Activated CD8-positive, alpha-beta T cell treated with anti-CD3 and anti-CD28 coated beads for 36 hours (primary cell): ENCODE measurements at regions not wholly inside any gene's neighbourhood (a gene's known extent, or its start where the extent isn't known, plus 50 kb on each side); places are given as distances from the start of the nearest gene placed in this dataset.

Experiments
- ATAC-seq: fragments of 200-7000 bp; cut with Tn5 transposase; one replicate; pipeline ENCODE4 v1.10.0; 2021; ENCODE audit warnings: mild to moderate bottlenecking, moderate library complexity
- CTCF ChIA-PET: fragments of 350-600 bp; sonication (Branson Sonifier 250); formaldehyde crosslinking; loops from one replicate; lab custom pipeline; 2021; ENCODE audit warnings: antibody characterized with exemption; lab: Charles Lee
- POLR2A ChIA-PET: fragments of 350-600 bp; sonication (Branson Sonifier 250); formaldehyde crosslinking; loops from one replicate; lab custom pipeline; 2021; ENCODE audit warnings: antibody characterized with exemption; lab: Charles Lee
- DNase-seq: peaks from one replicate; pipeline ENCODE4 v3.0.0-alpha.2; 2020
- H3K27ac Mint-ChIP-seq: one replicate; pipeline ENCODE4 v1.8.0; 2021; ENCODE audit warnings: mild to moderate bottlenecking, mixed read lengths
- H3K27me3 Mint-ChIP-seq: one replicate; pipeline ENCODE4 v1.8.0; 2021; ENCODE audit warnings: mixed read lengths
- H3K36me3 Mint-ChIP-seq: one replicate; pipeline ENCODE4 v1.8.0; 2021; ENCODE audit warnings: low read depth, mixed read lengths
- H3K4me1 Mint-ChIP-seq: one replicate; pipeline ENCODE4 v1.8.0; 2021; ENCODE audit warnings: low read depth, mixed read lengths
- H3K4me3 Mint-ChIP-seq: one replicate; pipeline ENCODE4 v1.8.0; 2021; ENCODE audit warnings: mild to moderate bottlenecking, moderate library complexity, mixed read lengths
- H3K9me3 Mint-ChIP-seq: one replicate; pipeline ENCODE4 v1.8.0; 2021; ENCODE audit warnings: mixed read lengths
- CTCF ChIP-seq: fragments of 200-600 bp; IDR thresholded peaks from one replicate; pipeline ENCODE4 v1.8.0; 2022; ENCODE audit warnings: antibody characterized with exemption, mild to moderate bottlenecking
- intact Hi-C: fragments of 100-400 bp; cut with micrococcal nuclease; formaldehyde crosslinking; loops from one replicate; pipeline ENCODE4 v1.10.0; 2022

- ATAC-seq (no peak), DNase-seq (no peak)
- POLR2A ChIA-PET, result interaction anchor here (0.6 kb wide), 1 partner anchor 1701 kb away, joined by 3 read pairs; no protein-coding TSS in a partner anchor
- peaks cover 12% of the 10 kb centered on the region for H3K36me3 Mint-ChIP-seq
- no peak overlapping the region for H3K27ac Mint-ChIP-seq
- peaks cover 17% of the 10 kb centered on the region for H3K4me1 Mint-ChIP-seq
- intact Hi-C loops, result no loop called here
- TF ChIP-seq CTCF, result no peak
- CTCF ChIA-PET, result no interaction called here
- H3K9me3 Mint-ChIP-seq, result no peaks in the 10 kb centered on the region
- H3K4me3 Mint-ChIP-seq, result no peak overlapping the region
- no peaks in the 10 kb centered on the region for H3K27me3 Mint-ChIP-seq
Measured at GRCh38 chr14:71618716-71619115, 313.5 kb upstream of the RGS6 start.

- intact Hi-C loops, result no loop called here
Measured at GRCh38 chr14:71619472-71619871, 312.8 kb upstream of the RGS6 start.

GRCh38 chr14:71620401-71620800 lies 311.8 kb upstream of the RGS6 start:
- Mint-ChIP-seq H3K27ac (no peak overlapping the region), H3K36me3 (peaks cover 18% of the 10 kb centered on the region), H3K9me3 (no peaks in the 10 kb centered on the region), H3K27me3 (no peaks in the 10 kb centered on the region), H3K4me1 (peaks cover 12% of the 10 kb centered on the region), H3K4me3 (no peak overlapping the region)
- ATAC-seq (no peak), DNase-seq (no peak)
- ChIA-PET POLR2A (interaction anchor here (0.6 kb wide), 1 partner anchor 241 kb away, joined by 4 read pairs; no protein-coding TSS in a partner anchor), CTCF (interaction anchor here (2.0 kb wide), 1 partner anchor 50 kb away, joined by 4 read pairs; no protein-coding TSS in a partner anchor)
- no peak for TF ChIP-seq CTCF
- intact Hi-C loops, result no loop called here

More at GRCh38 chr14:71619472-71619871, 312.8 kb upstream of the RGS6 start:
- no peak for DNase-seq
- POLR2A ChIA-PET, result interaction anchor here (0.6 kb wide), 1 partner anchor 1701 kb away, joined by 3 read pairs; no protein-coding TSS in a partner anchor
- CTCF ChIA-PET, result interaction anchor here (2.0 kb wide), 1 partner anchor 51 kb away, joined by 4 read pairs; no protein-coding TSS in a partner anchor
- no peak for TF ChIP-seq CTCF
- Mint-ChIP-seq H3K27me3 (no peaks in the 10 kb centered on the region), H3K4me3 (no peak overlapping the region), H3K9me3 (no peaks in the 10 kb centered on the region), H3K27ac (no peak overlapping the region), H3K36me3 (peaks cover 18% of the 10 kb centered on the region), H3K4me1 (peaks cover 17% of the 10 kb centered on the region)
- ATAC-seq, result no peak

- no peak for DNase-seq
- no peak for TF ChIP-seq CTCF
- no peaks in the 10 kb centered on the region for H3K27me3 Mint-ChIP-seq
- no peaks in the 10 kb centered on the region for H3K9me3 Mint-ChIP-seq
- H3K4me1 Mint-ChIP-seq, result peaks cover 7% of the 10 kb centered on the region
- intact Hi-C loops, result no loop called here
- ChIA-PET CTCF (interaction anchor here (2.0 kb wide), 1 partner anchor 49 kb away, joined by 4 read pairs; no protein-coding TSS in a partner anchor), POLR2A (no interaction called here)
- H3K4me3 Mint-ChIP-seq, result no peak overlapping the region
- H3K27ac Mint-ChIP-seq, result no peak overlapping the region
- no peak for ATAC-seq
- peaks cover 18% of the 10 kb centered on the region for H3K36me3 Mint-ChIP-seq
Measured at GRCh38 chr14:71621276-71621675, 311.0 kb upstream of the RGS6 start.

- POLR2A ChIA-PET, result no interaction called here
- no peak for TF ChIP-seq CTCF
Measured at GRCh38 chr14:71621980-71622605, 310.1 kb upstream of the RGS6 start.

More at GRCh38 chr14:71621980-71622605, 310.1 kb upstream of the RGS6 start:
- H3K27me3 Mint-ChIP-seq, result no peaks in the 10 kb centered on the region
- ATAC-seq (no peak), DNase-seq (no peak)
- intact Hi-C loops, result no loop called here
- no peak overlapping the region for H3K27ac Mint-ChIP-seq
- no peaks in the 10 kb centered on the region for H3K4me1 Mint-ChIP-seq
- H3K9me3 Mint-ChIP-seq, result no peaks in the 10 kb centered on the region
- peaks cover 18% of the 10 kb centered on the region for H3K36me3 Mint-ChIP-seq
- H3K4me3 Mint-ChIP-seq, result no peak overlapping the region
- CTCF ChIA-PET, result no interaction called here
